GM18505 (cell line): ENCODE measurements at regions not wholly inside any gene's neighbourhood (a gene's known extent, or its start where the extent isn't known, plus 50 kb on each side); places are given as distances from the start of the nearest gene placed in this dataset.

Experiments
- ATAC-seq: cut with Tn5 transposase; IDR thresholded peaks from one replicate; pipeline ENCODE4 v1.9.1; 2021; ENCODE audit not compliant: unreplicated experiment
- POLR2A ChIP-seq: IDR thresholded peaks from 4 replicates; pipeline ENCODE4 v1.6.1; 2011; ENCODE audit warnings: borderline replicate concordance; ENCODE audit not compliant: insufficient read depth, insufficient read length; ENCODE audit errors: extremely low read depth

- no peak for ATAC-seq
- no peak for TF ChIP-seq POLR2A
Measured at GRCh38 chrX:139091066-139091465, 379.5 kb upstream of the FGF13 start.

GRCh38 chrX:139086246-139086645, 374.7 kb upstream of the FGF13 start:
- ATAC-seq: no peak

GRCh38 chrX:139085404-139085803, 373.9 kb upstream of the FGF13 start:
- TF ChIP-seq POLR2A: no peak
- ATAC-seq: no peak

More at GRCh38 chrX:139086246-139086645, 374.7 kb upstream of the FGF13 start:
- TF ChIP-seq POLR2A: no peak

GRCh38 chrX:139083191-139083590, 371.7 kb upstream of the FGF13 start:
- TF ChIP-seq POLR2A: no peak
- no peak for ATAC-seq

GRCh38 chrX:139081965-139082364, 370.4 kb upstream of the FGF13 start:
- no peak for ATAC-seq

DNA sequence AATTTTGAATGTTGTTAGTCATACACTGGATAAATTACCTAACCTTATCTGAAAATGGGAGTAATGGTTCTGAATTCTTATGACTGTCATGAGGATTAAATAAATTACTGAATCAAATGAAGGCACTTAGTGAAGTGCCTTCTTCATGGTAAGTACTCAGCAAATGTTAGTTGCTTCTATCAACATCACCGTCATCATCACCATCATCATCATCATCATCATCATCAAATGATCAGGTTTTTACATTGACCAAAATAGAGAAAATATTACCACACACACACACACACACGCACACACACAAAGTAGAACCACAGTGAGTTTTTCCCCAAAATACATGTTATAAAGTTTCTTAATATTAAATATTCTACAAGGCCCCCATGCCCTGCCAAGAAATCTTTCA, 368.3 kb upstream of the FGF13 start:
- TF ChIP-seq POLR2A: no peak
- ATAC-seq: no peak

More at GRCh38 chrX:139081965-139082364, 370.4 kb upstream of the FGF13 start:
- TF ChIP-seq POLR2A: no peak

- TF ChIP-seq POLR2A: no peak
- no peak for ATAC-seq
Measured at GRCh38 chrX:139078761-139079280, 367.3 kb upstream of the FGF13 start.

DNA sequence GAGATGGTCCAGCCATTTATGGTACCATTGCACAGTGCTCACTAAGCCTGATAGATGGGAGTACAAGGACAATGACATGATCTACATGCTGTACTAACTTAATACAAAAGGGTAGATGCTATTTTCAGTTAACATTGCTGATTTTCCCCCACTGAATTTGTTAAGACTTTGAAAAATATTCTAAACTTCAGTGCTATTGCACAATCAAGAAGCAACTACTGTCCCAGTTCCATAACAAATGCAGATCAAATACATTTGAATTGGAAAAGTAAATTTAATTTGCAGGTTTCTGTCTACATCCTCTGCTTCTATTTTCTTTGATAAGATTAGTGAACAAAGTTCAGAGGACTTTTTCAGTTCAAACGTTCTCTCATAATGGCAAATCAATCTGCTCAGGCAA, 366.8 kb upstream of the FGF13 start:
- no peak for TF ChIP-seq POLR2A
- no peak for ATAC-seq

- TF ChIP-seq POLR2A: no peak
- no peak for ATAC-seq
Measured at GRCh38 chrX:139077281-139078250, 366.0 kb upstream of the FGF13 start.

- TF ChIP-seq POLR2A: no peak
Measured at GRCh38 chrX:139063364-139063763, 351.8 kb upstream of the FGF13 start.

GRCh38 chrX:139058831-139059495, 347.4 kb upstream of the FGF13 start:
- ATAC-seq: no peak
- TF ChIP-seq POLR2A: no peak

More at GRCh38 chrX:139063364-139063763, 351.8 kb upstream of the FGF13 start:
- ATAC-seq: no peak

DNA sequence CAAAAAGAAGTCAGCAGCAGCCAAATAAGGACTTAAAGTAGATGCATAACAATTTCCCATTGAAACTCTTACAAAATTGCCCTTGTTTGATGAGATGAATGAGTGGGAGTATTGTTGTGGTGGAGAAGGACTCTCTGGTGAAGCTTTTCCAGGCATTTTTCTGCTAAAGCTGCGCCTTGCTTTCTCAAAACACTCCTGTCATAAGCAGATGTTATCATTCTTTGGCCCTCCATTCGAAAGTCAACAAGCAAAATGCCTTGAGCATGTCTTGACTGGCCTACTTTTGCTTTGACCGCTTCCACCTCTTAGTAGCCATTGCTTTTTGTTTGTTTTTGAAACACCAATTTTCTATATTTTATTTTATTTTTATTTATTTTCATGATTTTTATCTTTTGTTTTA, 340.9 kb upstream of the FGF13 start:
- no peak for ATAC-seq
- no peak for TF ChIP-seq POLR2A

GRCh38 chrX:139049465-139049864, 337.9 kb upstream of the FGF13 start:
- TF ChIP-seq POLR2A: no peak
- ATAC-seq: no peak

DNA sequence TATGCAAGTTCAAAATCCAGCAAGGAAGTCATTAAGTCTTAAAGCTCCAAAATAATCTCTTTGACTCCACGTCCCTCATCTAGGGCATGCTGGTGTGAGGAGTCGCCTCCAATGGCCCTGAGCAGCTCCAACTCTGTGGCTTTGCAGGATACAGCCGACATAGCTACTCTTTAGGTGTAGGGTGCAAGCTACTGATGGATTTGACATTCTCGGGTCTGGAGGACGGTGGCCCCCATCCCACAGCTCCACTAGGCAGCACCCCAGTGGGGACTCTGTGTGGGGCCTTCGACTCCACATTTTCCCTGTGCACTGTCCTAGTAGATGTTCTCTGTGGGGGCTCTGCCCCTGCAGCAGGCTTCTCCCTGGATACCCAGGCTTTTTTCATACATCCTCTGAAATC, 333.2 kb upstream of the FGF13 start:
- TF ChIP-seq POLR2A: no peak
- ATAC-seq: no peak

DNA sequence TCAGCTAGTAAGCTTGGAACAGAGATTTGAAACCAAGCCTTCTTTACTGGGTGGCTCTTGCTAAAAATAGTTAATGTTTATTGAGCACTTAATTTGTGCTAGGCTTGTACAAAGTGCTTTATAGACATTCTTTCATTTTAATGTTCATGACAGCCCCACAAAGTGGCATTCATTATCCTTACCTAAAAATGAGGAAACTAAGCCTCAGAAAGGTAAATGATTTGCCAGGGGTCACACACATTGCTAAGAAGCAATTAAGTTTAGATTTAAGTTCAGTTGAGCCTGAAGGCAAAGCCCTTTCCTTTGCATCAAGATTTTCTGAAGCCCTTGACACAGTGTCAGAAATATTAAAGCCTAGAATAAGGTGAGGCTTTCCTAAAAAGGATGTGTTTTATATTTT, 327.5 kb upstream of the FGF13 start:
- no peak for ATAC-seq
- TF ChIP-seq POLR2A: no peak

- no peak for ATAC-seq
- TF ChIP-seq POLR2A: no peak
Measured at GRCh38 chrX:139026811-139027210, 315.3 kb upstream of the FGF13 start.
